GM23338 (cell line): ENCODE measurements at regions not wholly inside any gene's neighbourhood (a gene's known extent, or its start where the extent isn't known, plus 50 kb on each side); places are given as distances from the start of the nearest gene placed in this dataset.

ENCODE experiments used
- CTCF ChIP-seq, 2 experiments: fragments of 200-600 bp in 1 of 2; sonication (generic) in 1 of 2; conservative IDR thresholded peaks; 2 replicates each; pipeline versions ENCODE4 v1.5.1 to v1.6.1; 2016 to 2017; ENCODE audit warnings: antibody characterized with exemption in 2 of 2, low read depth in 2 of 2, mild to moderate bottlenecking in 2 of 2, moderate library complexity in 1 of 2
- EZH2 ChIP-seq: fragments of 200-600 bp; sonication (generic); IDR thresholded peaks from one replicate; pipeline ENCODE4 v1.8.0; 2017; ENCODE audit warnings: antibody characterized with exemption, mild to moderate bottlenecking, low read depth; ENCODE audit not compliant: unreplicated experiment
- EZH2phosphoT487 ChIP-seq: fragments of 200-600 bp; sonication (generic); IDR thresholded peaks from one replicate; pipeline ENCODE4 v1.8.1; 2018; ENCODE audit warnings: antibody characterized with exemption; ENCODE audit not compliant: unreplicated experiment
- POLR2AphosphoS5 ChIP-seq: IDR thresholded peaks from 2 replicates; pipeline ENCODE4 v1.6.1; 2016; ENCODE audit warnings: antibody characterized with exemption, low read depth
- REST ChIP-seq: IDR thresholded peaks from one replicate; pipeline ENCODE4 v1.6.1; 2018; ENCODE audit warnings: antibody characterized with exemption; ENCODE audit not compliant: unreplicated experiment

GRCh38 chr3:22659651-22660475 lies 543.3 kb upstream of the UBE2E2 start:
- TF ChIP-seq EZH2 (no peak), CTCF (conservative IDR thresholded peaks at IDR 0.05; ENCODE audit: low read depth in 2 of 2) (no peak), POLR2AphosphoS5 (no peak), EZH2phosphoT487 (no peak), REST (no peak)
